ENCODE measurements at regions not wholly inside any gene's neighbourhood (a gene's known extent, or its start where the extent isn't known, plus 50 kb on each side); places are given as distances from the start of the nearest gene placed in this dataset.

DNA sequence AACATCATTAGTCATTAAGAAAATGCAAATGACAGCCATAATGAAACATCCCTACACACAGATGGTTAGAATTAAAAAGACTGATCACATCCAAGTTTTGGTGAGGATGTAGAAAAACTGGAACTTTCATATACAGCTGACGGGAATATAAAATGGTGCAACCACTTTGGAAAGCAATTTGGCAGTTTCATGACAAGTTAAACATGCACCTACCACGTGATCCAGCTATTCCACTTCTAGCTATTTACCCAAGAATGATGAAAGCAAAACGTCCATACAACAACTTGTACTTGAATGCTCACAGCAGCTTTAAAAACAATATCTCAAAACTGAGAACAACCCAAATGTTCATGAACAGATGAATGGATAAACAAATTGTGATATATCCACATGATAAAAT lies 77.9 kb upstream of the AVPR1A start:
- no peak for TF ChIP-seq EZH2 (IDR thresholded peaks at IDR 0.05; ENCODE audit: insufficient read depth, poor library complexity, severe bottlenecking)
- no peak for TF ChIP-seq EZH2phosphoT487 (IDR thresholded peaks at IDR 0.05; ENCODE audit: insufficient read depth, low read depth)
